ENCODE measurements at regions not wholly inside any gene's neighbourhood (a gene's known extent, or its start where the extent isn't known, plus 50 kb on each side); places are given as distances from the start of the nearest gene placed in this dataset.

DNA sequence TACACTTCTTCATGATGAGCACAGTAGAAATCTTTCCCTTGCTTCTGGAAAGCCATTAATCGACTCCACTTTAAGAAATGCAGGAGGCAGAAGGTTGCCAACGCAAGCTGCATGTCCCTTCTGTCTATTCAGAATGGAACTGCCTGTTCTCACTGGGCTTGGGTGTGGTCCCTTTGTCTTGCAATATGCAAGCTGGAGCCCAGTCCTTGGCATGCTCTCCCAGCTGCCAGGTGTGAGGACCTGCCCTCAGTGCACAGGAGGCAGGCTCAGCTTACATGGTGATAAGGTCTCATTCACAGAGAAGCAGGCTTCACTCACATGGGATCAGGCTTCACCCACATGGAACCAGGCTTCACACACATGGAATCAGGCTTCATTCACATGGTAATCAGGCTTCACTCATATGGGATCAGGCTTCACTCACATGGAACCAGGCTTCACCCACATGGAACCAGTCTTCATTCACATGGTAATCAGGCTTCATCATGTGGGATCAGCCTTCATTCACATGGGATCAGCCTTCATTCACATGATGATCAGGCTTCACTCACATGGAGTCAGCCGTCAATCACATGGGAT is 59.2 kb upstream of the USP47 start:
- H3K4me1 Mint-ChIP-seq: no peaks in the 10 kb centered on the region
- H3K27me3 Mint-ChIP-seq (ENCODE audit: low read depth): peaks cover 21% of the 10 kb centered on the region
- H3K9me3 Mint-ChIP-seq: no peaks in the 10 kb centered on the region
- no peaks in the 10 kb centered on the region for H3K36me3 Mint-ChIP-seq (ENCODE audit: low read depth)
- no peak overlapping the region for H3K27ac Mint-ChIP-seq
- no peak overlapping the region for H3K4me3 Mint-ChIP-seq
- TF ChIP-seq, protein P1, sequence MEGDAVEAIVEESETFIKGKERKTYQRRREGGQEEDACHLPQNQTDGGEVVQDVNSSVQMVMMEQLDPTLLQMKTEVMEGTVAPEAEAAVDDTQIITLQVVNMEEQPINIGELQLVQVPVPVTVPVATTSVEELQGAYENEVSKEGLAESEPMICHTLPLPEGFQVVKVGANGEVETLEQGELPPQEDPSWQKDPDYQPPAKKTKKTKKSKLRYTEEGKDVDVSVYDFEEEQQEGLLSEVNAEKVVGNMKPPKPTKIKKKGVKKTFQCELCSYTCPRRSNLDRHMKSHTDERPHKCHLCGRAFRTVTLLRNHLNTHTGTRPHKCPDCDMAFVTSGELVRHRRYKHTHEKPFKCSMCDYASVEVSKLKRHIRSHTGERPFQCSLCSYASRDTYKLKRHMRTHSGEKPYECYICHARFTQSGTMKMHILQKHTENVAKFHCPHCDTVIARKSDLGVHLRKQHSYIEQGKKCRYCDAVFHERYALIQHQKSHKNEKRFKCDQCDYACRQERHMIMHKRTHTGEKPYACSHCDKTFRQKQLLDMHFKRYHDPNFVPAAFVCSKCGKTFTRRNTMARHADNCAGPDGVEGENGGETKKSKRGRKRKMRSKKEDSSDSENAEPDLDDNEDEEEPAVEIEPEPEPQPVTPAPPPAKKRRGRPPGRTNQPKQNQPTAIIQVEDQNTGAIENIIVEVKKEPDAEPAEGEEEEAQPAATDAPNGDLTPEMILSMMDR (IDR thresholded peaks at IDR 0.05; ENCODE audit: unreplicated experiment in 3 of 3): no peak

DNA sequence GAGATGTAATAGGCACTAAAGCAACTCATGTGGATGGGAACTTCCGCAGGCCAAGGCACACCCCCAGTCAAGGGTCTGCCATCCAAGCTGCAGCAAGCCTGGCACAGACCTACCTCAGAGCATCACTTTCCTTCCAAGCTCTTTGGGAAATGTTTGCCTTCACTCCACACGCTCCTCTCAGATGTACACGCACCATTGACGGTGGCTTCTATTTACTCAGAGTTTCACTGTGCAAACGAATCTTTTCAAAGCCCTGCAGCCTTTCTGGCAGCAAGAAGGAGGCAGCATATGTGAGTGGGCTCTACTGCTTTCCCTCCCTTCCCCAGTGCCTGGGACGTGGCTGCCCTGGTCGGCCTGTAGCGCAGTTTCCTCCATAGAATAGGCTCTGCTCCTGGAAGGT is 60.9 kb upstream of the USP47 start:
- Mint-ChIP-seq H3K9me3 (no peaks in the 10 kb centered on the region), H3K27ac (no peak overlapping the region), H3K4me3 (no peak overlapping the region), H3K27me3 (ENCODE audit: low read depth) (peaks cover 30% of the 10 kb centered on the region), H3K4me1 (no peaks in the 10 kb centered on the region), H3K36me3 (ENCODE audit: low read depth) (no peaks in the 10 kb centered on the region)
- TF ChIP-seq, protein P1 (IDR thresholded peaks at IDR 0.05; ENCODE audit: unreplicated experiment in 3 of 3): no peak

DNA sequence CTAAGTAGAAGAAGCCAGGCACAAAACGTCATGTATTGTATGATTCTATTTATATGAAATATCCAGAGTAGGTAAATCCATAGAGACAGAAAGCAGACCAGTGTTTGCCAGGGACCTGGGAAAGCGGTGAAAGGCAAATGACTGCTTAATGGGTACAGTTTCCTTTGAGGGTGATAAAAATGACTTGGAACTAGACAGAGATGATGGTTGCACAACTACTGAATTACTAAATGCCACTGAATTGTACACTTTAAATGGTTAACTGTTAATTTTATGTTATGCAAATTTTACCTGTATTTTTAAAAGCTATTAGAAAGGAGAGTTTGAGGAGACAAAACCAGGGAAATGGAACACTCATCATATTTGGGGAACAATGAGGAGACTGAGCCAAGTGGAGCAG is 61.8 kb upstream of the USP47 start:
- H3K36me3 Mint-ChIP-seq (ENCODE audit: low read depth): no peaks in the 10 kb centered on the region
- H3K27me3 Mint-ChIP-seq (ENCODE audit: low read depth): peaks cover 38% of the 10 kb centered on the region
- no peak overlapping the region for H3K27ac Mint-ChIP-seq
- no peaks in the 10 kb centered on the region for H3K4me1 Mint-ChIP-seq
- no peak overlapping the region for H3K4me3 Mint-ChIP-seq
- TF ChIP-seq, protein P1 (IDR thresholded peaks at IDR 0.05; ENCODE audit: unreplicated experiment in 3 of 3): no peak
- H3K9me3 Mint-ChIP-seq: no peaks in the 10 kb centered on the region

DNA sequence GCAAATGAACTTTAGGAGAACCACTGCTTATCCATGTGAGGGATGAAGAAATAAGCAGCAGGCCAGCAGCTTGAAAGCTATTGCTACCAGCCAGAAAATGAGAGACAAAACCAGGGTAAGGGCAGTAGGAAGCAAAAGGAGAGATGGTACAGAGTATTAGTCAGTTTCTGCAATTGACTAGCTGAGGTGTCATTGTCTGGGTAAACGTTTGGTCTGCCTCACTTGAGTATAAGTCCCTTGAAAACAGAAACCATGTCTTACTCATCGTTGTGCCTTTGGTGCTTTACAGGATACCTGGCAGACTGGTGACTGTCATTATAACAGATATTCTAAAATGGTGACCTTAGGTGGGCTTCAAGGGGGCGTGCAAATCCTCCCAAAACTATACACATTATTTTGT is 63.9 kb upstream of the USP47 start:
- H3K9me3 Mint-ChIP-seq: no peaks in the 10 kb centered on the region
- H3K4me1 Mint-ChIP-seq: no peaks in the 10 kb centered on the region
- TF ChIP-seq, protein P1 (IDR thresholded peaks at IDR 0.05; ENCODE audit: unreplicated experiment in 3 of 3): no peak
- no peak overlapping the region for H3K4me3 Mint-ChIP-seq
- H3K27me3 Mint-ChIP-seq (ENCODE audit: low read depth): peaks cover 57% of the 10 kb centered on the region
- no peaks in the 10 kb centered on the region for H3K36me3 Mint-ChIP-seq (ENCODE audit: low read depth)
- H3K27ac Mint-ChIP-seq: no peak overlapping the region

DNA sequence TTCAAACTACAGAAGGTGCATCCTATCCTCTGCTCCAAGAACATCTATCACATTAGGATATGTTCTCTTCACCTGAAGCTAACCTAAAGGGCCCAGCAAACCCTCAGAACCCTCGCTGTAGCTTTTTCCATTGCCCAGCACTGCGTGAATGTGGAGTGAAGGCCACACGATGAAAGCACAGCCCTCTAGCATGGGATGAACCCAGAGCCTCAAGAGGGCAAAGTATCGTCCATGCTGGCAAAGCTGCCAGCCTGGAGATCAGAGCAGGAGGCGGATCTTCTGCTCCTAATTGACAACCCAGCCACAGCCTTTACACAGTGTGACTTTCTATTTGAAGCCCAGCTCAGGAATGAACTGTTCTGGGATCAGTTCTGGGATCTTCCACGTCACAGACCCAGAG is 65.1 kb upstream of the USP47 start:
- TF ChIP-seq, protein P1 (IDR thresholded peaks at IDR 0.05; ENCODE audit: unreplicated experiment in 3 of 3): no peak
- no peaks in the 10 kb centered on the region for H3K4me1 Mint-ChIP-seq

DNA sequence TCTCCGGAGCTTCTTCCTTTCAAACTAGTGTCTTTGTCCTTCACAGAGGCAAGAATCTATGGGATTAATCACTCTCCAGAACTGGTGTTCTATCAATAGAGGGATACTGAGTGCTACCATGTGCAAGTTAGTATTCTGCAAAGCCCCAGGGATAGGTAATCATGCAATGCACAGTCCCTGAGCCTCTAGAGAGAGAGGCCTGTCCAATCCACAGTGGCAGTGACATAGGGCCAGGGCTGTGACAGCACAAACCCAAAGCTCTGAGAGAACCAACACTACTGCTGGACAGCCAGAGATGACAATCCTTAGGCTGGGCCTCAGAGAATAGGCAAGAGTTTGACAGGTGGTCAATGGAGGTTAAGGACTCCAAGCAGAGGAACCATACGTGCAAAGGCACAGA is 66.8 kb upstream of the USP47 start:
- H3K4me1 Mint-ChIP-seq: no peaks in the 10 kb centered on the region
- H3K27ac Mint-ChIP-seq: no peak overlapping the region
- H3K36me3 Mint-ChIP-seq (ENCODE audit: low read depth): no peaks in the 10 kb centered on the region
- H3K4me3 Mint-ChIP-seq: no peak overlapping the region
- H3K9me3 Mint-ChIP-seq: no peaks in the 10 kb centered on the region
- H3K27me3 Mint-ChIP-seq (ENCODE audit: low read depth): peaks cover 61% of the 10 kb centered on the region
- TF ChIP-seq, protein P1 (IDR thresholded peaks at IDR 0.05; ENCODE audit: unreplicated experiment in 3 of 3): no peak

More for the DNA sequence above, 65.1 kb upstream of the USP47 start:
- Mint-ChIP-seq H3K27ac (no peak overlapping the region), H3K9me3 (no peaks in the 10 kb centered on the region), H3K4me3 (no peak overlapping the region), H3K27me3 (ENCODE audit: low read depth) (peaks cover 61% of the 10 kb centered on the region), H3K36me3 (ENCODE audit: low read depth) (no peaks in the 10 kb centered on the region)

Data from nephron (organoid).